Ovary (tissue), 3 donors: ENCODE measurements at regions not wholly inside any gene's neighbourhood (a gene's known extent, or its start where the extent isn't known, plus 50 kb on each side); places are given as distances from the start of the nearest gene placed in this dataset.

ENCODE experiments used
- EP300 ChIP-seq: sonication (generic); formaldehyde crosslinking; IDR thresholded peaks from one replicate; pipeline ENCODE4 v1.6.1; 2017; ENCODE audit warnings: antibody characterized with exemption
- POLR2A ChIP-seq: fragments of 450-650 bp; IDR thresholded peaks from one replicate; pipeline ENCODE4 v1.6.1; 2017; ENCODE audit warnings: antibody characterized with exemption, mild to moderate bottlenecking, moderate library complexity
- TF ChIP-seq, protein P1 (sequence below), 3 donors: fragments of 450-650 bp in 2 of 3; fragments of 200-600 bp in 1 of 3; IDR thresholded peaks; one replicate each; pipeline versions ENCODE4 v1.5.1 to v1.8.0; 2016 to 2022; ENCODE audit warnings: antibody characterized with exemption in 3 of 3, mild to moderate bottlenecking in 1 of 3
- donor health status: DM: no; HTN: no; CAD: no.

DNA sequence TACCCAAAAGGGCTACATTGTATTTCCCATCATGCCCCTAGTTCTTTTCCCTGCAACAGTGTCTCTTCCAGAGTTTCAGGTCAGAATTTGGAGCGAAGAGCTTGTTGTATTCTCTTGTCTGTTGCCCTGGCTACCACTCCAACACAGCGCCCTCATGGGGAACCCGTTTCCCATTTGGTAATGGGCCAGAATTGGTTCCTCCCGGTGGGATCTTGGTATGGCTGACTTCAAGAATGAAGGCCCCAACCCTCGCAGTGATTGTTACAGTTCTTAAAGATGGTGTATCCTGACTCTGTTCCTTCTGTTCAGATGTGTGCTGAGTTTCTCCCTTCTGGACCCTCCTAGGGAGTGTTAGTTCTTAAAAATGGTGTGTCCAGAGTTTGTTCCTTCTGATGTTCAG is 110.5 kb upstream of the ZNF32 start:
- TF ChIP-seq, protein P1, sequence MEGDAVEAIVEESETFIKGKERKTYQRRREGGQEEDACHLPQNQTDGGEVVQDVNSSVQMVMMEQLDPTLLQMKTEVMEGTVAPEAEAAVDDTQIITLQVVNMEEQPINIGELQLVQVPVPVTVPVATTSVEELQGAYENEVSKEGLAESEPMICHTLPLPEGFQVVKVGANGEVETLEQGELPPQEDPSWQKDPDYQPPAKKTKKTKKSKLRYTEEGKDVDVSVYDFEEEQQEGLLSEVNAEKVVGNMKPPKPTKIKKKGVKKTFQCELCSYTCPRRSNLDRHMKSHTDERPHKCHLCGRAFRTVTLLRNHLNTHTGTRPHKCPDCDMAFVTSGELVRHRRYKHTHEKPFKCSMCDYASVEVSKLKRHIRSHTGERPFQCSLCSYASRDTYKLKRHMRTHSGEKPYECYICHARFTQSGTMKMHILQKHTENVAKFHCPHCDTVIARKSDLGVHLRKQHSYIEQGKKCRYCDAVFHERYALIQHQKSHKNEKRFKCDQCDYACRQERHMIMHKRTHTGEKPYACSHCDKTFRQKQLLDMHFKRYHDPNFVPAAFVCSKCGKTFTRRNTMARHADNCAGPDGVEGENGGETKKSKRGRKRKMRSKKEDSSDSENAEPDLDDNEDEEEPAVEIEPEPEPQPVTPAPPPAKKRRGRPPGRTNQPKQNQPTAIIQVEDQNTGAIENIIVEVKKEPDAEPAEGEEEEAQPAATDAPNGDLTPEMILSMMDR (IDR thresholded peaks at IDR 0.05), result no peak
- TF ChIP-seq EP300, result no peak
- no peak for TF ChIP-seq POLR2A
